ENCODE measurements at regions not wholly inside any gene's neighbourhood (a gene's known extent, or its start where the extent isn't known, plus 50 kb on each side); places are given as distances from the start of the nearest gene placed in this dataset.

DNA sequence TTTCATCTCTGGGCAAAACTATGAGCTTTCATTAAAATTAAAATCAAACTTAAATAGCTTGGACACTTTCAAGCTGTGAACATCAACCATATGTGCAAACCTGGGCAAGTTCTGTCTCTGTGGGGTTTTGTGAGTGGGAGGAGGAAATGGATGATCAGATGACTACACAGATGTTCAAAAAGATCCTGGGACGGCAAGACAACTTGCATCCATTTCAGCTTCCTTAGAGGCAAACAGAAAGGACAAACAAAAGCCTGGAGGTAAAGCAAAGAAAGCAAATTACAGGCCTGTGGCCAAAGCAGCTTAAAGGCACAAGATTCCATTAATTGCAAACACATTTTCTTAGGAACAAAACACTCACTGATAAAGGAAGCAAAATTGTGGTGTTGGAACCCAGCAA lies 222.2 kb downstream of the NEBL start (continued):
- TF ChIP-seq, protein P1, sequence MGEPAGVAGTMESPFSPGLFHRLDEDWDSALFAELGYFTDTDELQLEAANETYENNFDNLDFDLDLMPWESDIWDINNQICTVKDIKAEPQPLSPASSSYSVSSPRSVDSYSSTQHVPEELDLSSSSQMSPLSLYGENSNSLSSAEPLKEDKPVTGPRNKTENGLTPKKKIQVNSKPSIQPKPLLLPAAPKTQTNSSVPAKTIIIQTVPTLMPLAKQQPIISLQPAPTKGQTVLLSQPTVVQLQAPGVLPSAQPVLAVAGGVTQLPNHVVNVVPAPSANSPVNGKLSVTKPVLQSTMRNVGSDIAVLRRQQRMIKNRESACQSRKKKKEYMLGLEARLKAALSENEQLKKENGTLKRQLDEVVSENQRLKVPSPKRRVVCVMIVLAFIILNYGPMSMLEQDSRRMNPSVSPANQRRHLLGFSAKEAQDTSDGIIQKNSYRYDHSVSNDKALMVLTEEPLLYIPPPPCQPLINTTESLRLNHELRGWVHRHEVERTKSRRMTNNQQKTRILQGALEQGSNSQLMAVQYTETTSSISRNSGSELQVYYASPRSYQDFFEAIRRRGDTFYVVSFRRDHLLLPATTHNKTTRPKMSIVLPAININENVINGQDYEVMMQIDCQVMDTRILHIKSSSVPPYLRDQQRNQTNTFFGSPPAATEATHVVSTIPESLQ (CRISPR knock-in tag; IDR thresholded peaks at IDR 0.05) = no peak
- TF ChIP-seq, protein P2, sequence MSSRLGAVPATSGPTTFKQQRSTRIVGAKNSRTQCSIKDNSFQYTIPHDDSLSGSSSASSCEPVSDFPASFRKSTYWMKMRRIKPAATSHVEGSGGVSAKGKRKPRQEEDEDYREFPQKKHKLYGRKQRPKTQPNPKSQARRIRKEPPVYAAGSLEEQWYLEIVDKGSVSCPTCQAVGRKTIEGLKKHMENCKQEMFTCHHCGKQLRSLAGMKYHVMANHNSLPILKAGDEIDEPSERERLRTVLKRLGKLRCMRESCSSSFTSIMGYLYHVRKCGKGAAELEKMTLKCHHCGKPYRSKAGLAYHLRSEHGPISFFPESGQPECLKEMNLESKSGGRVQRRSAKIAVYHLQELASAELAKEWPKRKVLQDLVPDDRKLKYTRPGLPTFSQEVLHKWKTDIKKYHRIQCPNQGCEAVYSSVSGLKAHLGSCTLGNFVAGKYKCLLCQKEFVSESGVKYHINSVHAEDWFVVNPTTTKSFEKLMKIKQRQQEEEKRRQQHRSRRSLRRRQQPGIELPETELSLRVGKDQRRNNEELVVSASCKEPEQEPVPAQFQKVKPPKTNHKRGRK (CRISPR knock-in tag; IDR thresholded peaks at IDR 0.05; ENCODE audit: borderline replicate concordance) = no peak
- no peak for TF ChIP-seq ZNF396 (CRISPR knock-in tag; IDR thresholded peaks at IDR 0.05; ENCODE audit: borderline replicate concordance)
- no peak for TF ChIP-seq ATF1 (CRISPR knock-in tag; IDR thresholded peaks at IDR 0.05)
- TF ChIP-seq, protein P3, sequence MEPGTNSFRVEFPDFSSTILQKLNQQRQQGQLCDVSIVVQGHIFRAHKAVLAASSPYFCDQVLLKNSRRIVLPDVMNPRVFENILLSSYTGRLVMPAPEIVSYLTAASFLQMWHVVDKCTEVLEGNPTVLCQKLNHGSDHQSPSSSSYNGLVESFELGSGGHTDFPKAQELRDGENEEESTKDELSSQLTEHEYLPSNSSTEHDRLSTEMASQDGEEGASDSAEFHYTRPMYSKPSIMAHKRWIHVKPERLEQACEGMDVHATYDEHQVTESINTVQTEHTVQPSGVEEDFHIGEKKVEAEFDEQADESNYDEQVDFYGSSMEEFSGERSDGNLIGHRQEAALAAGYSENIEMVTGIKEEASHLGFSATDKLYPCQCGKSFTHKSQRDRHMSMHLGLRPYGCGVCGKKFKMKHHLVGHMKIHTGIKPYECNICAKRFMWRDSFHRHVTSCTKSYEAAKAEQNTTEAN (CRISPR knock-in tag; IDR thresholded peaks at IDR 0.05) = no peak
- no peak for TF ChIP-seq PRRX2 (CRISPR knock-in tag; IDR thresholded peaks at IDR 0.05)
- no peak for TF ChIP-seq CREB1 (CRISPR knock-in tag; IDR thresholded peaks at IDR 0.05)
- no peak for TF ChIP-seq IRF2 (CRISPR knock-in tag; IDR thresholded peaks at IDR 0.05; ENCODE audit: borderline replicate concordance, low read depth)
- no peak for TF ChIP-seq SMAD3 (CRISPR knock-in tag; IDR thresholded peaks at IDR 0.05; ENCODE audit: borderline replicate concordance)
- TF ChIP-seq EMX1 (CRISPR knock-in tag; IDR thresholded peaks at IDR 0.05) = no peak
- TF ChIP-seq NR2C2 (CRISPR knock-in tag; IDR thresholded peaks at IDR 0.05) = no peak
- no peak for TF ChIP-seq ZNF121 (CRISPR knock-in tag; IDR thresholded peaks at IDR 0.05)
- TF ChIP-seq, protein P4, sequence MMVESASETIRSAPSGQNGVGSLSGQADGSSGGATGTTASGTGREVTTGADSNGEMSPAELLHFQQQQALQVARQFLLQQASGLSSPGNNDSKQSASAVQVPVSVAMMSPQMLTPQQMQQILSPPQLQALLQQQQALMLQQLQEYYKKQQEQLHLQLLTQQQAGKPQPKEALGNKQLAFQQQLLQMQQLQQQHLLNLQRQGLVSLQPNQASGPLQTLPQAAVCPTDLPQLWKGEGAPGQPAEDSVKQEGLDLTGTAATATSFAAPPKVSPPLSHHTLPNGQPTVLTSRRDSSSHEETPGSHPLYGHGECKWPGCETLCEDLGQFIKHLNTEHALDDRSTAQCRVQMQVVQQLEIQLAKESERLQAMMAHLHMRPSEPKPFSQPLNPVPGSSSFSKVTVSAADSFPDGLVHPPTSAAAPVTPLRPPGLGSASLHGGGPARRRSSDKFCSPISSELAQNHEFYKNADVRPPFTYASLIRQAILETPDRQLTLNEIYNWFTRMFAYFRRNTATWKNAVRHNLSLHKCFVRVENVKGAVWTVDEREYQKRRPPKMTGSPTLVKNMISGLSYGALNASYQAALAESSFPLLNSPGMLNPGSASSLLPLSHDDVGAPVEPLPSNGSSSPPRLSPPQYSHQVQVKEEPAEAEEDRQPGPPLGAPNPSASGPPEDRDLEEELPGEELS (CRISPR knock-in tag; IDR thresholded peaks at IDR 0.05) = no peak

DNA sequence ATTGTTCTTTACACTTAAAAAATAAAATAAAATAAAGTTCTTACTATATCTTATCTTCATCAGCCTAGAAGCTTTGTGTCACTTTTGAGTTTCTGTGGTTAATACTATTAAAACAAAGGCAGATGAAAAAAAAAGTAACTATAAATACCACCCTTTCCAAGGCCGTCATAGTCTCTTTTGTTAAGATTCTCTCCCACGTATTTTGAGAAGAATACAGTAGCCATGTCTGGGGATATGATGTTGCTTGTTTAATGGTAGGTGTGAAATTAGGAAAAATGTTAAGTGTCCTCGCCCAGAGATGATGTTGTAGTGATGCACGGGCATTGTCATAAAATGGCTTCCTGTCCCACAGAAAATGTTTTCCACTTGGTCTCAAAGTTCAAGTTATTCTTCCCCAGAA lies 223.9 kb downstream of the NEBL start:
- TF ChIP-seq, protein P5, sequence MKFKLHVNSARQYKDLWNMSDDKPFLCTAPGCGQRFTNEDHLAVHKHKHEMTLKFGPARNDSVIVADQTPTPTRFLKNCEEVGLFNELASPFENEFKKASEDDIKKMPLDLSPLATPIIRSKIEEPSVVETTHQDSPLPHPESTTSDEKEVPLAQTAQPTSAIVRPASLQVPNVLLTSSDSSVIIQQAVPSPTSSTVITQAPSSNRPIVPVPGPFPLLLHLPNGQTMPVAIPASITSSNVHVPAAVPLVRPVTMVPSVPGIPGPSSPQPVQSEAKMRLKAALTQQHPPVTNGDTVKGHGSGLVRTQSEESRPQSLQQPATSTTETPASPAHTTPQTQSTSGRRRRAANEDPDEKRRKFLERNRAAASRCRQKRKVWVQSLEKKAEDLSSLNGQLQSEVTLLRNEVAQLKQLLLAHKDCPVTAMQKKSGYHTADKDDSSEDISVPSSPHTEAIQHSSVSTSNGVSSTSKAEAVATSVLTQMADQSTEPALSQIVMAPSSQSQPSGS (CRISPR knock-in tag; IDR thresholded peaks at IDR 0.05; ENCODE audit: borderline replicate concordance, low read depth) = no peak
- TF ChIP-seq ZNF423 (CRISPR knock-in tag; IDR thresholded peaks at IDR 0.05) = no peak
- TF ChIP-seq PRRX2 (CRISPR knock-in tag; IDR thresholded peaks at IDR 0.05) = no peak
- no peak for TF ChIP-seq CREM (CRISPR knock-in tag; IDR thresholded peaks at IDR 0.05)
- no peak overlapping the region for H3K4me3 Mint-ChIP-seq
- no peak overlapping the region for H3K27ac Mint-ChIP-seq
- no peaks in the 10 kb centered on the region for H3K36me3 Mint-ChIP-seq
- peaks cover 4% of the 10 kb centered on the region; the same call in 1 of the 2 replicates for H3K27me3 Mint-ChIP-seq (ENCODE audit: low read depth)
- DNase-seq (ENCODE audit: low spot score) (no peak), ATAC-seq (no peak)
- ChIA-PET CTCF (no interaction called here), POLR2A (no interaction called here)
- no peaks in the 10 kb centered on the region for H3K9me3 Mint-ChIP-seq
- H3K4me1 Mint-ChIP-seq = peaks cover 16% of the 10 kb centered on the region

DNA sequence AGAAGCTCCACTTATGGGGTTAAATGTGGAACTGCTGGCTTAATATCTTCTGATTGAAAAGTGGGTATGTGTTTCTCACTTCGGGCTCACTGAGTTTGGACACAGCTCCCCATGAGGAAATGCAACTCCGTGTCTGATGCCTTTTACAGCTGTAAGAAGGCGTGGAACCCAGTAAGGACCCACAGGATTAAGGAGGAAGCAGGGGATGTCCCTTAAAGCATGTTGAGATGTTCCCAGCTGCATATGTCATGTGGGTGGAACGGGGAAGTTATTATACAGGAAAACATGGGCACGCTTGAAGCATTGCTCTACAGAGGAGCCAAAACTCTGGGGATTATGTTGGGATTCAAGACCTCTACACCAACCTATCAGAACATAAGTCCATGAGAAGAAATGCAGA lies 224.4 kb downstream of the NEBL start:
- no peak for ATAC-seq
- Mint-ChIP-seq H3K36me3 (no peaks in the 10 kb centered on the region), H3K4me3 (no peak overlapping the region), H3K27me3 (ENCODE audit: low read depth) (peaks cover 4% of the 10 kb centered on the region; the same call in 1 of the 2 replicates), H3K9me3 (no peaks in the 10 kb centered on the region), H3K4me1 (peaks cover 18% of the 10 kb centered on the region), H3K27ac (no peak overlapping the region)
- TF ChIP-seq, protein P6, sequence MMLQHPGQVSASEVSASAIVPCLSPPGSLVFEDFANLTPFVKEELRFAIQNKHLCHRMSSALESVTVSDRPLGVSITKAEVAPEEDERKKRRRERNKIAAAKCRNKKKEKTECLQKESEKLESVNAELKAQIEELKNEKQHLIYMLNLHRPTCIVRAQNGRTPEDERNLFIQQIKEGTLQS (CRISPR knock-in tag; conservative IDR thresholded peaks at IDR 0.05) = no peak
- TF ChIP-seq NR2C2 (CRISPR knock-in tag; IDR thresholded peaks at IDR 0.05) = no peak
- TF ChIP-seq, protein P3 (CRISPR knock-in tag; IDR thresholded peaks at IDR 0.05) = no peak
- TF ChIP-seq, protein P7, sequence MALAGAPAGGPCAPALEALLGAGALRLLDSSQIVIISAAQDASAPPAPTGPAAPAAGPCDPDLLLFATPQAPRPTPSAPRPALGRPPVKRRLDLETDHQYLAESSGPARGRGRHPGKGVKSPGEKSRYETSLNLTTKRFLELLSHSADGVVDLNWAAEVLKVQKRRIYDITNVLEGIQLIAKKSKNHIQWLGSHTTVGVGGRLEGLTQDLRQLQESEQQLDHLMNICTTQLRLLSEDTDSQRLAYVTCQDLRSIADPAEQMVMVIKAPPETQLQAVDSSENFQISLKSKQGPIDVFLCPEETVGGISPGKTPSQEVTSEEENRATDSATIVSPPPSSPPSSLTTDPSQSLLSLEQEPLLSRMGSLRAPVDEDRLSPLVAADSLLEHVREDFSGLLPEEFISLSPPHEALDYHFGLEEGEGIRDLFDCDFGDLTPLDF (CRISPR knock-in tag; IDR thresholded peaks at IDR 0.05) = no peak
- TF ChIP-seq, protein P4 (CRISPR knock-in tag; IDR thresholded peaks at IDR 0.05) = no peak
- ChIA-PET CTCF (no interaction called here), POLR2A (no interaction called here)
- no peak for DNase-seq (ENCODE audit: low spot score)

All from WTC11 (cell line).